H1 (cell line): ENCODE measurements at regions not wholly inside any gene's neighbourhood (a gene's known extent, or its start where the extent isn't known, plus 50 kb on each side); places are given as distances from the start of the nearest gene placed in this dataset.

Experiments used
- CTCF ChIA-PET: fragments of 300-600 bp; sonication (Branson Sonifier 250); formaldehyde crosslinking; loops from one replicate; lab custom pipeline; 2021; ENCODE audit not compliant: partially characterized antibody; lab: Charles Lee
- POLR2A ChIA-PET: fragments of 300-600 bp; sonication (Branson Sonifier 250); formaldehyde crosslinking; loops from one replicate; lab custom pipeline; 2021; ENCODE audit warnings: inconsistent platforms; ENCODE audit not compliant: partially characterized antibody; lab: Charles Lee
- DNase-seq, 2 experiments: peaks; one replicate each; pipeline versions ENCODE4 v3.0.0 to v3.0.0-alpha.2; 2010 to 2022; ENCODE audit warnings: low spot score in 2 of 2, low read depth in 1 of 2, mixed read lengths in 1 of 2
- FAIRE-seq: peaks from 2 replicates; lab custom pipeline; 2011; peaks lifted over from hg19 to GRCh38; lab: Jason Lieb, UNC
- H2AFZ ChIP-seq: 2 replicates; pipeline ENCODE4 v1.8.1; 2012; ENCODE audit warnings: low read length, inconsistent platforms
- H2AK5ac ChIP-seq: 2 replicates; pipeline ENCODE4 v1.6.1; 2013; ENCODE audit warnings: low read depth, low read length
- H2BK120ac ChIP-seq: replicated peaks from 2 replicates; pipeline ENCODE3; 2013; ENCODE audit warnings: low read depth, low read length, inconsistent platforms
- H2BK12ac ChIP-seq: 2 replicates; pipeline ENCODE4 v1.6.1; 2013; ENCODE audit warnings: low read depth, low read length
- H2BK15ac ChIP-seq: 2 replicates; pipeline ENCODE4 v1.6.1; 2013; ENCODE audit warnings: low read length
- H2BK20ac ChIP-seq: 2 replicates; pipeline ENCODE4 v1.6.1; 2013; ENCODE audit warnings: low read length
- H2BK5ac ChIP-seq: 2 replicates; pipeline ENCODE4 v1.6.1; 2013; ENCODE audit warnings: low read depth, low read length
- H3K14ac ChIP-seq: 2 replicates; pipeline ENCODE4 v1.6.1; 2013; ENCODE audit warnings: inconsistent platforms; ENCODE audit not compliant: insufficient read length
- H3K18ac ChIP-seq: 2 replicates; pipeline ENCODE4 v1.6.1; 2013; ENCODE audit warnings: low read length; ENCODE audit errors: extremely low read depth
- H3K23ac ChIP-seq: 2 replicates; pipeline ENCODE4 v1.6.1; 2013; ENCODE audit warnings: inconsistent platforms; ENCODE audit not compliant: insufficient read length
- H3K23me2 ChIP-seq: 2 replicates; pipeline ENCODE4 v1.6.1; 2013; ENCODE audit warnings: low read depth, low read length
- H3K27ac ChIP-seq: 2 replicates; pipeline ENCODE4 v1.6.1; 2011; ENCODE audit warnings: low read depth, low read length, inconsistent platforms
- H3K27me3 ChIP-seq, 4 experiments: replicated peaks in 1 of 4; 1 replicate in 1 of 4; 2 replicates in 3 of 4; pipeline versions ENCODE4 v1.6.1 to v1.8.1; 2011 to 2013; ENCODE audit warnings: low read length in 3 of 4, mild to moderate bottlenecking in 3 of 4, inconsistent platforms in 2 of 4, mixed read lengths in 2 of 4, moderate library complexity in 1 of 4; ENCODE audit not compliant: control insufficient read depth in 3 of 4, insufficient read depth in 3 of 4; ENCODE audit errors: extremely low read depth in 1 of 4
- H3K36me3 ChIP-seq, 4 experiments: 2 replicates each; pipeline versions ENCODE4 v1.6.1 to v1.8.1; 2011 to 2013; ENCODE audit warnings: mild to moderate bottlenecking in 4 of 4, low read length in 3 of 4, moderate library complexity in 2 of 4, control low read depth in 1 of 4, inconsistent platforms in 1 of 4; ENCODE audit not compliant: insufficient read depth in 4 of 4, control insufficient read depth in 2 of 4
- H3K4ac ChIP-seq: replicated peaks from 2 replicates; pipeline ENCODE3; 2013; ENCODE audit warnings: low read length, low read depth, mixed read lengths, inconsistent platforms; ENCODE audit not compliant: insufficient read length
- H3K4me1 ChIP-seq, 4 experiments: replicated peaks in 1 of 4; 1 replicate in 1 of 4; 2 replicates in 3 of 4; pipeline versions ENCODE4 v1.6.1 to v1.8.1; 2011 to 2013; ENCODE audit warnings: low read length in 3 of 4, inconsistent platforms in 2 of 4, mixed read lengths in 1 of 4; ENCODE audit not compliant: insufficient read depth in 4 of 4, control insufficient read depth in 3 of 4
- H3K4me2 ChIP-seq, 2 experiments: 2 replicates each; pipeline versions ENCODE4 v1.6.1 to v1.8.1; 2011 to 2013; ENCODE audit warnings: low read depth in 2 of 2, low read length in 2 of 2, control low read depth in 1 of 2, inconsistent platforms in 1 of 2, mild to moderate bottlenecking in 1 of 2; ENCODE audit not compliant: insufficient read depth in 1 of 2
- H3K4me3 ChIP-seq, 4 experiments: fragments of 200-600, 300-600 bp in 1 of 4; sonication (generic), shearing (Covaris generic), sonication (Bioruptor Twin) in 1 of 4; 2 replicates each; pipeline versions ENCODE4 v1.5.1 to v1.8.1; 2011 to 2016; ENCODE audit warnings: low read length in 4 of 4, low read depth in 3 of 4, control low read depth in 2 of 4, inconsistent platforms in 2 of 4, mild to moderate bottlenecking in 2 of 4, mixed read lengths in 1 of 4, moderate library complexity in 1 of 4; ENCODE audit not compliant: insufficient read depth in 2 of 4; ENCODE audit errors: extremely low read depth in 1 of 4
- H3K56ac ChIP-seq: replicated peaks from 2 replicates; pipeline ENCODE3; 2013; ENCODE audit warnings: low read depth, mild to moderate bottlenecking, mixed read lengths, low read length, inconsistent platforms; ENCODE audit not compliant: insufficient read length
- H3K79me1 ChIP-seq: 2 replicates; pipeline ENCODE4 v1.6.1; 2013; ENCODE audit warnings: low read depth, low read length, control low read depth
- H3K79me2 ChIP-seq, 2 experiments: 2 replicates each; pipeline versions ENCODE4 v1.6.1 to v1.8.1; 2012 to 2013; ENCODE audit warnings: low read length in 2 of 2, mild to moderate bottlenecking in 2 of 2, inconsistent platforms in 1 of 2; ENCODE audit not compliant: insufficient read depth in 2 of 2, control insufficient read depth in 1 of 2
- H3K9ac ChIP-seq, 4 experiments: replicated peaks in 1 of 4; 1 replicate in 1 of 4; 2 replicates in 3 of 4; pipeline versions ENCODE4 v1.6.1 to v1.8.1; 2011 to 2013; ENCODE audit warnings: low read depth in 3 of 4, low read length in 3 of 4, control low read depth in 2 of 4, mild to moderate bottlenecking in 2 of 4, moderate library complexity in 2 of 4, inconsistent platforms in 1 of 4; ENCODE audit errors: extremely low read depth in 1 of 4
- H3K9me3 ChIP-seq, 2 experiments: 2 replicates each; pipeline versions ENCODE4 v1.6.1 to v1.8.1; 2012 to 2013; ENCODE audit warnings: mild to moderate bottlenecking in 2 of 2, moderate library complexity in 2 of 2, control low read depth in 1 of 2, inconsistent platforms in 1 of 2, low read depth in 1 of 2, low read length in 1 of 2, mixed read lengths in 1 of 2; ENCODE audit not compliant: insufficient read depth in 2 of 2
- H4K20me1 ChIP-seq, 2 experiments: replicated peaks in 1 of 2; 2 replicates each; pipeline versions ENCODE3 to v1.8.1; 2011 to 2013; ENCODE audit warnings: inconsistent platforms in 2 of 2, low read length in 2 of 2, mild to moderate bottlenecking in 1 of 2; ENCODE audit not compliant: insufficient read depth in 2 of 2, control insufficient read depth in 1 of 2
- H4K5ac ChIP-seq: 2 replicates; pipeline ENCODE4 v1.6.1; 2013; ENCODE audit warnings: low read length, low read depth, mixed read lengths, inconsistent platforms; ENCODE audit not compliant: insufficient read length
- H4K8ac ChIP-seq: 2 replicates; pipeline ENCODE4 v1.8.0; 2013; ENCODE audit warnings: mild to moderate bottlenecking, moderate library complexity, low read length, inconsistent platforms; ENCODE audit not compliant: insufficient read depth; ENCODE audit errors: extremely low read depth
- H4K91ac ChIP-seq: replicated peaks from 2 replicates; pipeline ENCODE3; 2013; ENCODE audit warnings: low read length, mixed read lengths, inconsistent platforms; ENCODE audit not compliant: insufficient read length
- CHD1 ChIP-seq: IDR thresholded peaks from 2 replicates; pipeline ENCODE4 v1.6.1; 2012; ENCODE audit warnings: low read depth, low read length, improper control_type of control experiment
- HDAC2 ChIP-seq, 2 experiments: fragments of 300-600 bp in 1 of 2; sonication (generic) in 1 of 2; IDR thresholded peaks; 2 replicates each; pipeline ENCODE4 v1.6.1; 2011 to 2012; ENCODE audit warnings: low read depth in 2 of 2, low read length in 2 of 2, mild to moderate bottlenecking in 2 of 2, moderate library complexity in 2 of 2, borderline replicate concordance in 1 of 2, inconsistent platforms in 1 of 2
- KDM4A ChIP-seq: IDR thresholded peaks from one replicate; pipeline ENCODE4 v1.7.1; 2012; ENCODE audit warnings: low read depth, mild to moderate bottlenecking, moderate library complexity, low read length, inconsistent platforms; ENCODE audit not compliant: severe bottlenecking
- KDM5A ChIP-seq: fragments of 200-600 bp; IDR thresholded peaks from 2 replicates; pipeline ENCODE4 v1.7.1; 2012; ENCODE audit warnings: mild to moderate bottlenecking, low read length, inconsistent platforms, mixed read lengths
- PHF8 ChIP-seq: fragments of 200-600 bp; sonication (generic); conservative IDR thresholded peaks from 2 replicates; pipeline ENCODE4 v1.7.1; 2012; ENCODE audit warnings: low read depth, mild to moderate bottlenecking, inconsistent platforms, low read length, moderate library complexity
- POLR2A ChIP-seq, 2 experiments: IDR thresholded peaks; 1 replicate in 1 of 2; 2 replicates in 1 of 2; pipeline ENCODE4 v1.6.1; 2011; ENCODE audit warnings: low read depth in 2 of 2, low read length in 2 of 2, mild to moderate bottlenecking in 2 of 2; ENCODE audit errors: control extremely low read depth in 1 of 2
- POU5F1 ChIP-seq: IDR thresholded peaks from 2 replicates; pipeline ENCODE4 v1.6.1; 2011; ENCODE audit warnings: low read depth, mild to moderate bottlenecking, low read length, moderate library complexity
- SIRT6 ChIP-seq: IDR thresholded peaks from one replicate; pipeline ENCODE4 v1.7.1; 2012; ENCODE audit warnings: low read length, inconsistent platforms
- SP2 ChIP-seq: IDR thresholded peaks from 2 replicates; pipeline ENCODE4 v1.6.1; 2012; ENCODE audit warnings: mild to moderate bottlenecking, low read length, inconsistent platforms
- SRF ChIP-seq: IDR thresholded peaks from 2 replicates; pipeline ENCODE4 v1.6.1; 2011; ENCODE audit warnings: mild to moderate bottlenecking, low read depth, low read length, moderate library complexity
- SUZ12 ChIP-seq: fragments of 200-600 bp; sonication (generic); IDR thresholded peaks from 2 replicates; pipeline ENCODE4 v1.6.1; 2012; ENCODE audit warnings: mild to moderate bottlenecking, inconsistent platforms, low read length, moderate library complexity, mixed read lengths
- TAF1 ChIP-seq: IDR thresholded peaks from 2 replicates; pipeline ENCODE4 v1.6.1; 2011; ENCODE audit warnings: mild to moderate bottlenecking, low read depth, low read length
- TCF12 ChIP-seq: IDR thresholded peaks from 2 replicates; pipeline ENCODE4 v1.6.1; 2011; ENCODE audit warnings: low read depth, mild to moderate bottlenecking, low read length
- TEAD4 ChIP-seq: IDR thresholded peaks from 2 replicates; pipeline ENCODE4 v1.6.1; 2012; ENCODE audit warnings: low read depth, low read length, inconsistent platforms, mixed read lengths
- YY1 ChIP-seq: IDR thresholded peaks from 2 replicates; pipeline ENCODE4 v1.6.1; 2011; ENCODE audit warnings: low read depth, mild to moderate bottlenecking, low read length
- WGBS, 2 experiments: shearing (Covaris generic) in 1 of 2; methylation state at CpG; one replicate each; pipeline versions ENCODE4 v1.1.6 to v1.1.7; 2013 to 2015; ENCODE audit warnings: low lambda C conversion rate in 2 of 2, mixed read lengths in 2 of 2, inconsistent platforms in 1 of 2, low coverage in 1 of 2, missing lambda C conversion rate in 1 of 2; ENCODE audit not compliant: insufficient replicate concordance in 2 of 2, insufficient coverage in 1 of 2, insufficient read length in 1 of 2; ENCODE audit errors: extremely low coverage in 1 of 2, missing lambda C conversion rate in 1 of 2; 5-methylcytosine and 5-hydroxymethylcytosine counted together
- TF ChIP-seq, protein P1 (sequence below): IDR thresholded peaks from 2 replicates; pipeline ENCODE4 v1.6.1; 2012; ENCODE audit warnings: inconsistent platforms

DNA sequence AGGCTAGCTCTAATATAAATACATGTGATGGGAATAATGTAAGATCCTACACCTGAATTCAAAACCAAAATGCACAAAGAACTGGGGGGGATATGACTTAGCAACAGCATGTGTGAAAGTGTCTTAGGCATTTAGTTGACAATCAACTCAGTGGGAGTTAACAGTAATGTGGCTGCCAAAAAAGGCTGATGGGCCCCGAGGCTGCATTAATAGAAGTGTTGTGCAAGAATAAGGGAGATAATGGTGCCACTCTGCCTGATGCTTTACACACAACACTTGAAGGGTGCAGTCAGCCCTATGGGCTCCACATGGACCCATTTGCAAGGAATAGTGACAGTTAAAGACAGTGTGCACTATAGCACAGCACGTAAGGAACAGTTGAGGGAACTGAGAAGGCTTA, 649.4 kb upstream of the ZEB2 start:
- Histone ChIP-seq H3K23ac (no peak overlapping the region), H3K4ac (no peak overlapping the region), H3K79me1 (no peaks in the 10 kb centered on the region), H2BK20ac (no peak overlapping the region), H4K20me1 (no peaks in the 10 kb centered on the region), H3K18ac (no peak overlapping the region), H3K27ac (no peak overlapping the region), H2BK12ac (no peak overlapping the region), H3K79me2 (no peaks in the 10 kb centered on the region), H3K4me2 (no peak overlapping the region), H2BK120ac (no peak overlapping the region), H3K27me3 (no peaks in the 10 kb centered on the region), H3K23me2 (no peaks in the 10 kb centered on the region), H2AK5ac (no peak overlapping the region), H3K36me3 (no peaks in the 10 kb centered on the region), H2AFZ (no peak overlapping the region), H3K4me1 (no peaks in the 10 kb centered on the region; a peak in 1 of 7 replicates), H3K9ac (no peak overlapping the region), H3K9me3 (no peaks in the 10 kb centered on the region), H3K56ac (no peak overlapping the region), H3K4me3 (no peak overlapping the region), H4K8ac (no peak overlapping the region), H2BK15ac (no peak overlapping the region), H3K14ac (no peak overlapping the region), H4K5ac (no peak overlapping the region), H4K91ac (no peak overlapping the region), H2BK5ac (no peak overlapping the region)
- 91% methylated on average over 2 of the region's 2 CpGs; no CpG with 5 or more reads in 1 of the 2 experiments for WGBS, 2 experiments
- no peak for TF ChIP-seq PHF8
- TF ChIP-seq SUZ12 = no peak
- no peak for TF ChIP-seq KDM4A
- TF ChIP-seq TEAD4 = no peak
- no peak for TF ChIP-seq KDM5A
- TF ChIP-seq TCF12 = no peak
- no peak for TF ChIP-seq CHD1
- no peak for TF ChIP-seq SRF
- TF ChIP-seq SP2 = no peak
- TF ChIP-seq, protein P1, sequence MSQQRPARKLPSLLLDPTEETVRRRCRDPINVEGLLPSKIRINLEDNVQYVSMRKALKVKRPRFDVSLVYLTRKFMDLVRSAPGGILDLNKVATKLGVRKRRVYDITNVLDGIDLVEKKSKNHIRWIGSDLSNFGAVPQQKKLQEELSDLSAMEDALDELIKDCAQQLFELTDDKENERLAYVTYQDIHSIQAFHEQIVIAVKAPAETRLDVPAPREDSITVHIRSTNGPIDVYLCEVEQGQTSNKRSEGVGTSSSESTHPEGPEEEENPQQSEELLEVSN = no peak
- TF ChIP-seq POU5F1 = no peak
- no peak for TF ChIP-seq POLR2A (IDR thresholded peaks at IDR 0.05; ENCODE audit: control extremely low read depth in 1 of 2, low read depth in 2 of 2, low read length in 2 of 2)
- no peak for TF ChIP-seq SIRT6
- no peak for TF ChIP-seq HDAC2 (IDR thresholded peaks at IDR 0.05; ENCODE audit: borderline replicate concordance in 1 of 2, low read depth in 2 of 2, low read length in 2 of 2)
- no peak for TF ChIP-seq YY1
- TF ChIP-seq TAF1 = no peak
- ChIA-PET POLR2A (no interaction called here), CTCF (interaction anchor here (0.6 to 0.7 kb wide), 3 partner anchors 16 to 632 kb away, joined by 3 read pairs; no protein-coding TSS in a partner anchor)
- no peak for DNase-seq
- FAIRE-seq = no peak
